GM12892 (cell line): ENCODE measurements at regions not wholly inside any gene's neighbourhood (a gene's known extent, or its start where the extent isn't known, plus 50 kb on each side); places are given as distances from the start of the nearest gene placed in this dataset.

Source experiments
- DNase-seq: peaks from one replicate; pipeline ENCODE4 v3.0.0; 2011; ENCODE audit not compliant: insufficient read length
- FAIRE-seq: peaks from 2 replicates; lab custom pipeline; 2011; peaks lifted over from hg19 to GRCh38; lab: Jason Lieb, UNC
- POLR2A ChIP-seq: IDR thresholded peaks from 2 replicates; pipeline ENCODE4 v1.6.1; 2011; ENCODE audit warnings: low read depth, low read length, control low read depth
- POLR2AphosphoS5 ChIP-seq: IDR thresholded peaks from 2 replicates; pipeline ENCODE4 v1.6.1; 2011; ENCODE audit warnings: low read depth, low read length, control low read depth
- TAF1 ChIP-seq: IDR thresholded peaks from 2 replicates; pipeline ENCODE4 v1.6.1; 2011; ENCODE audit warnings: low read depth, mild to moderate bottlenecking, control low read depth, low read length, borderline replicate concordance

- DNase-seq (no peak), FAIRE-seq (no peak)
- TF ChIP-seq POLR2AphosphoS5: no peak
- TF ChIP-seq TAF1: no peak
- no peak for TF ChIP-seq POLR2A
These were observed 287.1 kb upstream of the ZNF462 start for GRCh38 chr9:106575823-106576222.

DNA sequence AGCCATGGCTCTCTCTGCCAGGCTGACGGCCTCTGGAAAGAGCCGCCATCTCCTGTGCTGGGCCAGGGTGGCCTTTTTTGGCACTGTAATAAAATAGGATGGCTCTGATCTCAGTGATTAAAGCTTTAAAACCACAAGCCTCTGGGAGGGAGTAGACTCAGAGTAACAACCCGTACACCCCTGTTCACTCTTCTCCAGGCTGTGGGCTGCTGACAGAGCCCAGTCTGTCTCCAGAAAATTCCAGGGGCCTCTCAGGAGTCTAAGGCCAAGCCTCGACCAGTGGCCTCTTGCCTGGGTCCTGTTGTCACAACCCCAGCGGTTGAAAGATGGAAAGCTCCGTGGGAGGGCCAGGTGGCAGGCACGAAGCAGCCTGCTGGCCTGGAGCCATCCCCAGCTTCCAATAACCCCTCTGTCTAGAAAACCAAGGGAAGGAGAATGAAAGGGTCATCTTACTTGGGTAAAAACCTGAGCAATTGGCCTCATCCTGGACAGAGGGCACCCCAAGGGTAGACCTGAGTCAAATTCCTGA lies 286.7 kb upstream of the ZNF462 start:
- FAIRE-seq (no peak), DNase-seq (no peak)
- no peak for TF ChIP-seq TAF1
- TF ChIP-seq POLR2AphosphoS5: no peak
- no peak for TF ChIP-seq POLR2A

- TF ChIP-seq POLR2AphosphoS5: no peak
- no peak for TF ChIP-seq POLR2A
- no peak for TF ChIP-seq TAF1
- FAIRE-seq (no peak), DNase-seq (no peak)
These were observed 285.8 kb upstream of the ZNF462 start for GRCh38 chr9:106577121-106577520.

DNA sequence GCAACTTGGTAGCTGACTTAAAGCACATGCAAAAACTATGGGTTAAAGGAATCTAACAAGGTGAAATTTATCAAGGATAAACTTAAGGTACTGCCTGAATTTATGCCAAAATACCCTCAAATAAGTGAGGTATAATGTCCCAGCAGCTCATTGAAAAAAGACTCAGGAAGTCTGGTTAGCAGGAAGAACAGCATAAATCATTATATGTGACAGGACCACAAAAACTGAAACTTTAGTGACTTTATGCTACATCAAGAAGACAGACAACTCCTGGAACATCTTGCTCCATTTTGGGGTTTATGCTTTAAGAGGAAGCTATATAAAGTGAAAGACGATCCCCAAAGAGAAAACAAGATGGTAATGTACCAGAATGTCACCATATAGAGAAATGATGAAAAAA lies 282.4 kb upstream of the ZNF462 start:
- no peak for DNase-seq

DNA sequence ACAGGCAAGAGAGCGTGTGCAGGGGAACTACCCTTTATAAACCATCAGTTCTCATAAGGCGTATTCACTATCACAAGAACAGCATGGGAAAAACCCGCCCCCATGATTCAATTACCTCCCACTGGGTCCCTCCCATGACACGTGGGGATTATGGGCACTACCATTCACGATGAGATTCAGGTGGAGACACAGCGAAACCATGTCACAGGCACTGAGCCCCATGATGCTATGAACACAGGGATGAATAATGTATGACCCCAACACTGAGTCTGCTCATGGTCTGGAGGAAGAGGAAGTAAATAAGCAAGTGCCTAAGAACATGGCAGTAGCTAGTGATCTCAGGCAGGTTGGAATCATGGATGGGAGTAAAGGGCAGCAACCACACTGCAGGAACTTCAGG lies 281.0 kb upstream of the ZNF462 start:
- DNase-seq (no peak), FAIRE-seq (no peak)
- no peak for TF ChIP-seq POLR2A
- no peak for TF ChIP-seq TAF1
- TF ChIP-seq POLR2AphosphoS5: no peak

More for the DNA sequence above, 282.4 kb upstream of the ZNF462 start:
- FAIRE-seq: no peak
- no peak for TF ChIP-seq TAF1
- TF ChIP-seq POLR2A: no peak
- TF ChIP-seq POLR2AphosphoS5: no peak

DNA sequence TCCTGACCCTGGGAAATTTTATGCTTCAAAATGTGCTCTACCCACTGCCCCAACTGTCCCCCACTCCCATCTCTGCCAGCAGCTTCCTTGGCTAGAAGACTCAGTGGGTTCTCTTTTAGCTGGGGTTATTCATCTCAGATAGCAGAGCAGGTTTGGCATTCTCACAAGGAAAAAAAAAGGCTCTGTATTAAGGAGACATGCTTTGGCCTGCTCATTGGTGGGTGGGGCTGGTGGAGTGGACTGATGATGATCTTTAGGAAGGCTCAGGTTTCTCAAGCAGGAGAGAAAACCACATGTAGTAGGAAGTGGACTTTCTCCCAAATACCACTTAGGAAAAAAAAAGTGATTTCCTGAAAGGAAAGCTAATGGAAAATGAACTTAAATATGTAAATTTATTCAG lies 279.2 kb upstream of the ZNF462 start:
- DNase-seq (no peak), FAIRE-seq (no peak)
- TF ChIP-seq TAF1 (no peak), POLR2A (no peak)

- DNase-seq (no peak), FAIRE-seq (no peak)
- TF ChIP-seq POLR2A (no peak), TAF1 (no peak)
These were observed 275.9 kb upstream of the ZNF462 start for GRCh38 chr9:106587042-106587441.

DNA sequence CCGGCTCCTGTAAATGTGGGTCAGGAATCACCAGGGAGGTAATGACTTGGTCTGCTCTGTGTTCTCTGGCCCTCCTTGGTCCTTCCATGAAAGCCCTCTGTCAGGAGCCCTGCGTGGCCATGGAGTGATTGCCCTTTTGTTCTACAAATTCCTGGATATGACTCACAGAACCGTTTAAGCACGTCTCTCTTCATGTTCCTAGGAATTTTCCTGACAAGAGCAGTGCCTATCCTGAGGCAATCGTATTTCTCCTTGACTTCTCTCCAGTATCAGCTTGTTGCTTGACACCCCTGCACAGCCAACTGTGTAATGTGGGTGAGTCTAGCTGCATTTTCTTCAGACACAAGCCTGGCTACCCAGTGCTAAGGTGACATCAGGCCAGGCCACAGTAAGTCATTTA lies 274.3 kb upstream of the ZNF462 start:
- TF ChIP-seq TAF1 (no peak), POLR2A (no peak), POLR2AphosphoS5 (no peak)
- FAIRE-seq (no peak), DNase-seq (no peak)

DNA sequence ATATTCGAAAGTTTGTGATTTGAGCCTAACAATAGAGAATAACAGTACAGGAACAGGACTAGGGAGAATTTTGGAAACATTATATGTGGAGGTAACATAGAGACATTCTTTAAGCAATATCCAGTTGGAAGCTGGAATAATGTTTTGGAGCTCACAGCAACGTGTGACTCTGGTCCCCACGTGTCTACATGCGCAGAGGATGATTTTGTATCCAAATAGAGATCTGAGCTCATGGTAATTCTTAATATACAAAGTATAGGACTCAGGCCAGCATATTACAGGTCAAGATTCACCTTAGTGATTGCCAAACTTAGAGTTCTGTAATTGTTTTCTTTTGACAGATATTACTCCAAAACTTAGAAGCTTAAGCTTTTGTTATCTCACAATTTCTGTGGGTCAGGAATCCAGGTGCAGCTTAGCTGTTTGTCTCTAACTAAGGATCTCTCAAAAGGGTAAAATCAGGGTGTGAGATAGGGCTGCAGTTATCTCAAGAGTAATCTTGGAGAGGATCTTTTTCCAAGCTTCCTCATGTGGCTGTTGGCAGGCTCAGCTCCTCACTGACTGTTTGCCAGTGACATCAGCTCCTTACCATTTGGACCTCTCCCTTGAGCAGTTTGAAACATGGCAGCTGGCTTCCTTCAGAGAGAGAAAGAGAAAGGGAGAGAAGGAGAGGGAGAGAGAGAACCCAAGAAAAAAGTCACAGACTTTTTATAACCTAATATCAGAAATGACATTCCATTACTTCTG lies 272.0 kb upstream of the ZNF462 start:
- FAIRE-seq (no peak), DNase-seq (no peak)
- TF ChIP-seq POLR2A (no peak), TAF1 (no peak), POLR2AphosphoS5 (no peak)

- TF ChIP-seq TAF1 (no peak), POLR2AphosphoS5 (no peak), POLR2A (no peak)
- FAIRE-seq: no peak
- no peak for DNase-seq
These were observed 269.8 kb upstream of the ZNF462 start for GRCh38 chr9:106593201-106593600.

- no peak for FAIRE-seq
These were observed 266.0 kb upstream of the ZNF462 start for GRCh38 chr9:106596984-106597383.

GRCh38 chr9:106600955-106601560 lies 261.9 kb upstream of the ZNF462 start:
- FAIRE-seq: no peak
- TF ChIP-seq POLR2AphosphoS5 (no peak), TAF1 (no peak), POLR2A (no peak)
- no peak for DNase-seq

More at GRCh38 chr9:106596984-106597383, 266.0 kb upstream of the ZNF462 start:
- no peak for TF ChIP-seq POLR2AphosphoS5
- no peak for TF ChIP-seq TAF1
- TF ChIP-seq POLR2A: no peak
- no peak for DNase-seq
